ENCODE measurements at regions not wholly inside any gene's neighbourhood (a gene's known extent, or its start where the extent isn't known, plus 50 kb on each side); places are given as distances from the start of the nearest gene placed in this dataset.

- TF ChIP-seq EZH2 (IDR thresholded peaks at IDR 0.05; ENCODE audit: insufficient read depth, poor library complexity, severe bottlenecking) (no peak), EZH2phosphoT487 (IDR thresholded peaks at IDR 0.05; ENCODE audit: insufficient read depth, low read depth) (no peak)
Measured at GRCh38 chr3:127040216-127040615, 57.3 kb downstream of the PLXNA1 start.
